HepG2 (cell line): ENCODE measurements at regions not wholly inside any gene's neighbourhood (a gene's known extent, or its start where the extent isn't known, plus 50 kb on each side); places are given as distances from the start of the nearest gene placed in this dataset.

Source experiments
- EZH2 ChIP-seq: conservative IDR thresholded peaks from 2 replicates; pipeline ENCODE4 v1.6.1; 2012; ENCODE audit warnings: mild to moderate bottlenecking, low read depth, low read length, moderate library complexity
- TF ChIP-seq, protein P1 (sequence below): sonication (generic); formaldehyde crosslinking; IDR thresholded peaks from 2 replicates; pipeline ENCODE4 v1.5.0; 2020; ENCODE audit warnings: mild to moderate bottlenecking, missing genetic modification reagents, moderate library complexity

DNA sequence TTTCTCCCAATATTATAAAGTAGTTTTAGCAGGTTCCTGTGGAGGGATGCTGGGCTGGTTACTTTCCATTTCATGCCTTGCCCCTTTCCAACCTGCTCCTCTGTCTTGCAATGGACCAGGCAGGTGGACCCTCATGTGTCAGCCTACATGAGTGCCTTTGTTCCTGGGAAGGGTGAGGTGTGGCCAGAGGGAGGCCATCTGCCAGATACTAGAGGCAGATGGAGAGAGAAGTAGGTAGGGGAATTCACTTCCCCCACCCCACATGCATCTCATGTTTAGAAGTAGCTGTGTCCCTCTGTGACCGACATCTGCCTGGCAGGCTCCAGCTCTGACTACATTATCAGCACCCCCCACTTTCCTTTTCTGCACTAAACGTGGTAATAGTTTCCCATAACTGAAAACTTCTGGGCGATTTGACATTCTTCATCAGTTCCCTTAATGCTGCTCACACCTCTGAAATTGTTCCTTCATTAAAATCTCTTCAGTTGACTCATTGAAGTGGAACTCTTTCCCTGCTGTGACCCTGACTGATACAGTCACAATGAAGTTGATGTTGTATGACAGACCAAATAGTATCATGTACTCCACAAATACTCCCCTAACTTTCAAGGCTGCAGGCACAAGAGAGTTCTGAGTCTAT, 396.3 kb upstream of the FZD8 start:
- no peak for TF ChIP-seq EZH2
- TF ChIP-seq, protein P1, sequence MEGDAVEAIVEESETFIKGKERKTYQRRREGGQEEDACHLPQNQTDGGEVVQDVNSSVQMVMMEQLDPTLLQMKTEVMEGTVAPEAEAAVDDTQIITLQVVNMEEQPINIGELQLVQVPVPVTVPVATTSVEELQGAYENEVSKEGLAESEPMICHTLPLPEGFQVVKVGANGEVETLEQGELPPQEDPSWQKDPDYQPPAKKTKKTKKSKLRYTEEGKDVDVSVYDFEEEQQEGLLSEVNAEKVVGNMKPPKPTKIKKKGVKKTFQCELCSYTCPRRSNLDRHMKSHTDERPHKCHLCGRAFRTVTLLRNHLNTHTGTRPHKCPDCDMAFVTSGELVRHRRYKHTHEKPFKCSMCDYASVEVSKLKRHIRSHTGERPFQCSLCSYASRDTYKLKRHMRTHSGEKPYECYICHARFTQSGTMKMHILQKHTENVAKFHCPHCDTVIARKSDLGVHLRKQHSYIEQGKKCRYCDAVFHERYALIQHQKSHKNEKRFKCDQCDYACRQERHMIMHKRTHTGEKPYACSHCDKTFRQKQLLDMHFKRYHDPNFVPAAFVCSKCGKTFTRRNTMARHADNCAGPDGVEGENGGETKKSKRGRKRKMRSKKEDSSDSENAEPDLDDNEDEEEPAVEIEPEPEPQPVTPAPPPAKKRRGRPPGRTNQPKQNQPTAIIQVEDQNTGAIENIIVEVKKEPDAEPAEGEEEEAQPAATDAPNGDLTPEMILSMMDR, result no peak
